ENCODE measurements at regions not wholly inside any gene's neighbourhood (a gene's known extent, or its start where the extent isn't known, plus 50 kb on each side); places are given as distances from the start of the nearest gene placed in this dataset.

DNA sequence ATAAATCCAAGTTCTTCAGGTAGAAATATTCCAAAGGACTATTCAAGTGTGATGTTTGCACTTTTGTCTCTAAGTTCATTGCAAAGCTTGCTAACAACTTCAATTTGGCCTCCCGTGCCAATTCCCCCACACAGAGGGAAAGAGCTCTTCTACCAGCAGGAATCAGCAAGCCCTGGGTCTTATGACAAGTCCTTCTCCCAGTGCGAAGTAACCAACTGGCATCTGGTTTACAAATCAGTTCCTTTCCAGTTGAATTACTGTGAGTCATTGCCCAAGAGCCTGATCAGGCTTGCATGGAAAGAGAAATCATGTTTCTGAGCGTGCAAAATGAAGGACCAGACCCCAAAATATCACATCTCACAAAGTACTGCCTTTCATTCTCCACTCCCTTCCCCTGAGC lies 62.7 kb upstream of the SLCO3A1 start:
- TF ChIP-seq POLR2A (IDR thresholded peaks at IDR 0.05): no peak
- TF ChIP-seq, protein P1, sequence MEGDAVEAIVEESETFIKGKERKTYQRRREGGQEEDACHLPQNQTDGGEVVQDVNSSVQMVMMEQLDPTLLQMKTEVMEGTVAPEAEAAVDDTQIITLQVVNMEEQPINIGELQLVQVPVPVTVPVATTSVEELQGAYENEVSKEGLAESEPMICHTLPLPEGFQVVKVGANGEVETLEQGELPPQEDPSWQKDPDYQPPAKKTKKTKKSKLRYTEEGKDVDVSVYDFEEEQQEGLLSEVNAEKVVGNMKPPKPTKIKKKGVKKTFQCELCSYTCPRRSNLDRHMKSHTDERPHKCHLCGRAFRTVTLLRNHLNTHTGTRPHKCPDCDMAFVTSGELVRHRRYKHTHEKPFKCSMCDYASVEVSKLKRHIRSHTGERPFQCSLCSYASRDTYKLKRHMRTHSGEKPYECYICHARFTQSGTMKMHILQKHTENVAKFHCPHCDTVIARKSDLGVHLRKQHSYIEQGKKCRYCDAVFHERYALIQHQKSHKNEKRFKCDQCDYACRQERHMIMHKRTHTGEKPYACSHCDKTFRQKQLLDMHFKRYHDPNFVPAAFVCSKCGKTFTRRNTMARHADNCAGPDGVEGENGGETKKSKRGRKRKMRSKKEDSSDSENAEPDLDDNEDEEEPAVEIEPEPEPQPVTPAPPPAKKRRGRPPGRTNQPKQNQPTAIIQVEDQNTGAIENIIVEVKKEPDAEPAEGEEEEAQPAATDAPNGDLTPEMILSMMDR (IDR thresholded peaks at IDR 0.05): no peak
